ENCODE measurements at regions not wholly inside any gene's neighbourhood (a gene's known extent, or its start where the extent isn't known, plus 50 kb on each side); places are given as distances from the start of the nearest gene placed in this dataset.
A peak's percentile ranks its signal among the peaks of the same experiment; 100 is the strongest.

DNA sequence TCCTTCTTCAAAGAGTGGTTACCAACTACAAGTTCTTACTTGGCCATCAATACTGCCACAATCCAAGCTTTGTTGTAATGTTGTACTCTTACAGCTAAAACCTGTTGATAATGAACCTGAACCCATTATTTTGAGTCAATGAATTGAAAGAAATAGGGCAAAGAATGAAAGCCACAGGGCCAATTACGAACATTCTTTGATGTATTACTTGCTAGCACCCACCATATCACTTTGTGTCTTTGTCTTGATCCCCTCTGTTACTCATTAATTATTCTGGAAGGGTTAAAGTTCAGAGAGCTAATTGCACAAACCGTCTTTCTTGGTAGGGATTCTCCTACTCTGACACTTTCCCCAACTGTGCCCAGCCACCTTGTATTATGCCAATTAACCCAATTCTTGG lies 53.2 kb upstream of the TFEC start:
- Histone ChIP-seq H3K4me1 (replicated peaks) (no peaks in the 10 kb centered on the region), H3K27ac (no peak overlapping the region), H3K36me3 (no peaks in the 10 kb centered on the region), H3K27me3 (replicated peaks) (no peaks in the 10 kb centered on the region; the same call in 1 of the 2 replicates), H3K9me3 (replicated peaks) (no peaks in the 10 kb centered on the region), H3K4me3 (no peak overlapping the region)
- no peak for DNase-seq (ENCODE audit: low read depth in 1 of 2, low spot score in 2 of 2)

DNA sequence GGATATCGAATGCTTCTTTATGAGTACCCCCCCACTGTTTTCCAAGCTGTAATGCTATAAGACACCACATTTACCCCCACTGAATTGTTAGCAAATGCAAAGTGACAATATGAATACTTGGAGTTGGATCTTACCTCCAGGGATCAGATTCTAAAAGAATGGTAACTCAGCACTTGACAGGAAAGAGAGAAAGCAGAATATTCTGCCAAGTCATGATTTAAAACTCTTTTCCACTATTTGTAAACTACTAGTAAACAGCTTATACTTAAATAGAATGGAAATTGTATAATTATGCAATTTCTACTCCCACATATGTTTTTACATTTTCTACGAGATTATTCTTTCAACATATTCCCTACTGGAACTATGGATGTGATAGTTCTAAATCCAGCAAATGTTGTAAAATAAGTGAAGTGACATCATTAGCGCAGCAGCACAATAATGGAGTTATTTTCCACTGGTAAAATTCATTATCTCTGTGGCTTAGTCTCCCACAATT lies 56.0 kb upstream of the TFEC start:
- no peak for DNase-seq (ENCODE audit: low read depth in 1 of 2, low spot score in 2 of 2)
- Histone ChIP-seq H3K36me3 (no peaks in the 10 kb centered on the region), H3K4me1 (replicated peaks) (no peaks in the 10 kb centered on the region), H3K4me3 (no peak overlapping the region), H3K27me3 (replicated peaks) (no peaks in the 10 kb centered on the region; the same call in 1 of the 2 replicates), H3K9me3 (replicated peaks) (no peaks in the 10 kb centered on the region), H3K27ac (no peak overlapping the region)

DNA sequence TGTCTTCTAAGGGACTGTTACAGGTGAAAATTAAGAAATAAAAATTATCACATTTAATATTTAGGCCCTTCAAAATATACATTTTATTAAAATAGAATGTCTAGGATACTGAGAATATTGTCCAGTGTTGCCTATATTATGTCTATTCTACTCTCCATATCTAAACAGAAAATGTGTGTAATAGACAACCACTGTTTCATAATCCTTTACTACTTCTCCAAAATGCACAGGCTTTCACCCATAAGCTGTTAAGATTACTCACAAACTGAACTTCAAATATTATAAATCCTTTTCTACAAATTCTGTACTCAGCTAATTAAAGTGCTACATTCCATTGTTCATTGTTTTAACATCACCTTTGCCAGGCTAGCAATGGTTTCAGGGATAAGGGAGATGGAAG lies 56.7 kb upstream of the TFEC start:
- no peaks in the 10 kb centered on the region for H3K9me3 ChIP-seq (replicated peaks)
- H3K4me3 ChIP-seq = no peak overlapping the region
- no peaks in the 10 kb centered on the region for H3K4me1 ChIP-seq (replicated peaks)
- H3K27me3 ChIP-seq (replicated peaks) = no peaks in the 10 kb centered on the region; the same call in 1 of the 2 replicates
- H3K27ac ChIP-seq = no peak overlapping the region
- no peak for DNase-seq (ENCODE audit: low read depth in 1 of 2, low spot score in 2 of 2)
- no peaks in the 10 kb centered on the region for H3K36me3 ChIP-seq

DNA sequence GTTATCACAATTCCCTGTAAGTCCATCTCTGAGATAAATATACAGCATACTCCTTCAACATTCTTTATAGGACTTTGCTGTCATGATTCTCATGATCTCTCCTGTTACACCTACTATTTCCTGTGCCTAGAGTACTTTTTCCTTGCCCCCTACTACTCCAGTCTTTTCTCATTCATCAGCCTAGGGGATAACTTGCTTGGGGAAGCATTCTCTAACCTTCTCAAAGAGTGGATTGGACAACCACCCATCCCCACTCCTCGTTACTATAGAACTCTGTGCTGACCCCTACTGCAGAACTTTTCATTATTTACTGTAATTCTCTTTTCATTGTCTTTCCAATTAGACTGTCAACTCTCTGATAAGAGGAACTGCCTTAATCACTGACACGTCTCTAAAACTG lies 57.4 kb upstream of the TFEC start:
- Histone ChIP-seq H3K27ac (no peak overlapping the region), H3K36me3 (no peaks in the 10 kb centered on the region), H3K27me3 (replicated peaks) (no peaks in the 10 kb centered on the region; the same call in 1 of the 2 replicates), H3K4me1 (replicated peaks) (no peaks in the 10 kb centered on the region), H3K9me3 (replicated peaks) (no peaks in the 10 kb centered on the region), H3K4me3 (no peak overlapping the region)
- no peak for DNase-seq (ENCODE audit: low read depth in 1 of 2, low spot score in 2 of 2)

DNA sequence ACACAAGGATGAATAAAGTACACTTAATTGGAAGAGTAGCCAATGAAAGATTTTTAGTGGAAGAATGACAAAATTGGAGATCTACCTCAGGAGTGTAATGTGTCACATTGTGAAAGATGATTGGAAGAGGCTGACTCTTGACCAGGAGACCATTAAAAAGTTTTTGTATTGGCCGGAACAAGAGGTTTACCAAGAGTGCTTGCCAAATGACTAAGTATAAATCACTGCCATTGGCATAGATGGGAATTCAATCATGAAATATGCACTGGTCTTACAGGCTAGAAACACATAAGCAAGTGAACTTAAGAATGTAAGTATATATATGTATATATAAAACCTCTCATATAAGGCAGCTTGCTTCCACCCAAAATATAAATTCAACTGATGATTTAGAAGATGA lies 58.7 kb upstream of the TFEC start:
- no peak overlapping the region for H3K27ac ChIP-seq
- no peak for DNase-seq (ENCODE audit: low read depth in 1 of 2, low spot score in 2 of 2)
- no peak overlapping the region for H3K4me3 ChIP-seq
- no peaks in the 10 kb centered on the region; the same call in 1 of the 2 replicates for H3K27me3 ChIP-seq (replicated peaks)
- no peaks in the 10 kb centered on the region for H3K9me3 ChIP-seq (replicated peaks)
- no peaks in the 10 kb centered on the region for H3K36me3 ChIP-seq
- no peaks in the 10 kb centered on the region for H3K4me1 ChIP-seq (replicated peaks)

DNA sequence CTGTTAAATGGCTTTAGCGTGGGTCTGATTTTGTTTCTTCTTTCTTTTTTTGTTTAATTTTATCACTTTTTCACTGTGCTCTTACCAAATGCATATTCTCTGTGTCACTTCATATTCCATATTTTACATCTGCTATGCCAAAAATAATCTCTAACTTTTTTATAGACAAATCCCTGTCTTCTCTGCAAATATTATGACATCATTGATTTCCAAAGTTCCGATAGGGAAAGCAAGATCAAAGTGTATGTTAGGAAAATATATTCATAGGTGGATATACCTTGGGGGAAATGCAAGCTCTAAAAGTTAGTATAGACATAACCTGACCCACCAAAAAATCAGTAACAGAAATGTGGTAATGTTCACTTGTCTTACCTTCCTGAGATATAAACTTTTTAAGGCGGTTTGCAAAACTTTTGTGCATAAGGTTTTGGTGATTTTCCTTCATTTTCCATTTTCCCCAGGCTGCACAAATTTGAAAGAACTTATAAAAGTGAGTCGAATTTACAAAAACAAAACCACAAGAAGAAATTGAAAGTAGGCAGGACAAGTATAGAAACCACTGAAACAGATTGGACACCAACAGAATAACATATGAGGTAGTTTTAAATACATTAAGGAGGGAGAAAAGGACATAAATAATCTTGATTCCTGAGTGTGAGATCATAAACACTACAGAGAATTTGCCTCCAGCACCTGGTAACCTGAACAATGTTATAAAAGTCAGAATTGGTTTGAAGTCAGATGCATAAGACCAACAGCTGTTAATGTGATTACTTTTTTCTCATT lies 63.1 kb upstream of the TFEC start:
- H3K9me3 ChIP-seq (replicated peaks) = no peaks in the 10 kb centered on the region
- peaks cover 12% of the 10 kb centered on the region for H3K4me1 ChIP-seq (replicated peaks)
- H3K36me3 ChIP-seq = no peaks in the 10 kb centered on the region
- no peak overlapping the region for H3K4me3 ChIP-seq
- H3K27me3 ChIP-seq (replicated peaks) = no peaks in the 10 kb centered on the region; the same call in 1 of the 2 replicates
- DNase-seq (ENCODE audit: low read depth in 1 of 2, low spot score in 2 of 2) = no peak
- no peak overlapping the region for H3K27ac ChIP-seq

DNA sequence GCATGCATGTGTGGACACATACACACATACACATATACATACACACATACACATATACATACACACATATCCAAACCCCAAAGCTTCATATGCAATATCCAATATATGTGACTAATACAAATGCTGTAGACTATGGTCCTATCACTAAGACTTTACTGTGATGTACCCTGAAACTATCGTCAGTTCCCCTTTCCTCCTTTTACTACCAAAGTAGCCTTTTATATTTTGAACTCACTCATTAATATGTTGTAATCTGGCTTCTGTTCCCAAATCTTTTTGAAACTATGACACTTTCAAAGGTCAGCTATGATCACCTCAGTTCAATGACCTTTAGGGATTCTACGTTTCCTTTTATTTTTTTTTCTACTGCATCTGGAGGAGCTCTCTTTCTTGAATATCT lies 64.8 kb upstream of the TFEC start:
- no peak for DNase-seq (ENCODE audit: low read depth in 1 of 2, low spot score in 2 of 2)
- H3K9me3 ChIP-seq (replicated peaks) = no peaks in the 10 kb centered on the region
- no peaks in the 10 kb centered on the region for H3K27me3 ChIP-seq (replicated peaks)
- H3K4me1 ChIP-seq (replicated peaks) = peaks cover 12% of the 10 kb centered on the region
- H3K27ac ChIP-seq = no peak overlapping the region
- H3K4me3 ChIP-seq = no peak overlapping the region
- H3K36me3 ChIP-seq = no peaks in the 10 kb centered on the region

DNA sequence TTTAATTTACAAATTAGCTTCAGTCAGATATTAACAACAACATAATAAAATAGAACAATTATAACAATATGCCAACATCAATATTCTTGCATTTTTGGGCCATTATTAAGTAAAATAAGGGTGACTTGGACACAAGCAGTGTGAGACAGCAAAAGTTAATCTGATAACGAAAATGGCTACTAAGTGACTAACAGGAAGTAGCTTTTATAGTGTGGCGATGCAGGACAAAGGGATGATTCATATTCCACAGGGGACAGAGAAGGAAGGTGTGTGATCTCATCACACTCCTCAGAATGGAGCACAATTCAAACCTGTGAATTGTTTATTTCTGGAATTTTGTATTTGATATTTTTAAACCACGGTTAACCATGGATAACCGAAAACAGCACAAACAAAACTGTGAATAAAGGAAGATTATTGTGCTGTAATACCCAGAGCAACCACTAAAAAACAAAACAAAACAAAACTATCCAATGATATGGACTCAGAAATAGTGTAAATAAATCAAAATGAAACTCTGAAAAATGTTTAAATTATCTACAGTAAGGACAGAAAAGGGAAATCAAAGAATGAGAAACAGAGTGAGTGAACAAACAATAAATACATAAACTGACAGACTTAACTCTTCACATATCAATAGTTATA lies 66.9 kb upstream of the TFEC start:
- peak; percentile 52 to 62 for DNase-seq (ENCODE audit: low read depth in 1 of 2, low spot score in 2 of 2)
- H3K9me3 ChIP-seq (replicated peaks) = no peaks in the 10 kb centered on the region
- no peaks in the 10 kb centered on the region for H3K36me3 ChIP-seq
- no peak overlapping the region for H3K4me3 ChIP-seq
- H3K27me3 ChIP-seq (replicated peaks) = no peaks in the 10 kb centered on the region
- peaks cover 12% of the 10 kb centered on the region for H3K4me1 ChIP-seq (replicated peaks)
- H3K27ac ChIP-seq = peak overlapping the region; percentile 49

DNA sequence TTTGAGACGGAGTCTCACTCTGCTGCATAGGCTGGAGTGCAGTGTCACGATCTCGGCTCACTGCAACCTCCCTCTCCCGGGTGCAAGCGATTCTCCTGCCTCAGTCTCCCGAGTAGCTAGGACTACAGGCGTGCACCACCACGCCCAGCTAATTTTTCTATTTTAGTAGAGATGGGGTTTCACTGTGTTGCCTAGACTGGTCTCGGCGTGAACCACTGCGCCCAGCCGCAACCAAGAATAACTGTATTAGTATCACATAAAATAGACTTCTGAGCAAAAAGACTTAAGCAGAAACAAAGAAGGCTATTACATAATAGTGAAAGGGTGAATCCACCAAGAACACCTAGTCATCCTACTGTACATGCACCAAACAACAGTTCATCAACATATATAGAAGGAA lies 67.6 kb upstream of the TFEC start:
- Histone ChIP-seq H3K27ac (no peak overlapping the region), H3K9me3 (replicated peaks) (no peaks in the 10 kb centered on the region), H3K36me3 (no peaks in the 10 kb centered on the region), H3K4me1 (replicated peaks) (peaks cover 12% of the 10 kb centered on the region), H3K27me3 (replicated peaks) (no peaks in the 10 kb centered on the region), H3K4me3 (no peak overlapping the region)
- DNase-seq (ENCODE audit: low read depth in 1 of 2, low spot score in 2 of 2) = no peak

DNA sequence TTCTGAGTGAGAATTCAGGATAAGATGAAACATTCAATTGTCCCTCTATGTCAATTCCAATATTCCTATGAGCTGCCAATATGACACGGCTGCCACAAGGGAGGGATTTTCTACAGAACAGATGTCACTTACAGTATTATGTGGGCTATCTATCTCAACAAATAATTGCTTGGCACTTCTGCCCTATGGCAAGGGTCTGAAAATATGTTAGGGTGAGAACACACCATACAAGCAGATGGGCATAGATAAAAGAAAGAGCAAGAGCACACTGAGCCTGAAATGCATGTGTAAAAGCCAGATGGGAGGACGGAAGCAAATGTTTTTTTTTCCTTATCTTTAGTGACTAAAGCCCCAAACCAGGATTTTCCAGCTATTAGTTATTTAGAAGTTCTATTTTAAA lies 70.1 kb upstream of the TFEC start:
- peaks cover 12% of the 10 kb centered on the region for H3K4me1 ChIP-seq (replicated peaks)
- no peak overlapping the region for H3K4me3 ChIP-seq
- H3K36me3 ChIP-seq = no peaks in the 10 kb centered on the region
- no peaks in the 10 kb centered on the region for H3K9me3 ChIP-seq (replicated peaks)
- H3K27ac ChIP-seq = no peak overlapping the region
- peaks cover 15% of the 10 kb centered on the region for H3K27me3 ChIP-seq (replicated peaks)
- no peak for DNase-seq (ENCODE audit: low read depth in 1 of 2, low spot score in 2 of 2)

DNA sequence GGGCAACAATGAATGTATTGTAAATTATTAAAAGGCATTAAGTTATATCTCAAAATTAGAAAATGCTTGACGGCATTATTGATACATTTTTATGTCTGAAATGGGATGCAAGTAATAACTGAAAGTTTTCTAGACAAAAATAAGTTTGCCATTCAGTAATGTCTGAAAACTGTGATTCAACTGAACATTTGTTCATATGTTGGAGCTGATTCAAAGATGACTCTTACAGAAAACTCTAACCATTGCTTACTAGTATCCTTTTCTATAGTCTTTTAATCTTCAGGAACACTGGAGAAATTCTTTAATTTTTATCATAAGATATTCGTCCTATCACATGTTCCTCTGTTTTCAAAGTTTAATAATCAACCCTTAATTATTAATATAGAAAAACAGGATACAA lies 71.1 kb upstream of the TFEC start:
- Histone ChIP-seq H3K27ac (no peak overlapping the region), H3K36me3 (no peaks in the 10 kb centered on the region), H3K4me1 (replicated peaks) (peaks cover 12% of the 10 kb centered on the region), H3K9me3 (replicated peaks) (no peaks in the 10 kb centered on the region), H3K4me3 (no peak overlapping the region), H3K27me3 (replicated peaks) (peaks cover 19% of the 10 kb centered on the region)
- no peak for DNase-seq (ENCODE audit: low read depth in 1 of 2, low spot score in 2 of 2)

DNA sequence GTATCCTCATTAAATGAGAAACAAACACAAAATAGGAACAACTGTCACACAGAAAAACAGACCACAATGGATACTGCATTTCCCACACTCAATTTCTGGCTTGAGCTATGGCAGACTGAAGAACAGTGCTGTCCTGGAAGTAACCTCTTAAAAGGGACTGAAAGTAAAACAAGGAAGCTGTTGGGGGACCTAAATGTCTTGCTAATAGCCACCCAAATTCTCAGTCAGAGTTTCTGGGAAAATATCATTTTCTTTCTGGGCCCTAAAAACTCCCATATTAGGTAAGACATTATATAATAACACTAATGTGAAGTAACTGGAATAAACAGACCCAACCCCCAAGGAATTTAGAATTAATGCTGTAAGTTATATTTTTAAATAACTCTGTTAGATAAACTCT lies 80.9 kb upstream of the TFEC start:
- no peak overlapping the region for H3K4me3 ChIP-seq
- H3K27ac ChIP-seq = no peak overlapping the region
- H3K36me3 ChIP-seq = no peaks in the 10 kb centered on the region
- DNase-seq (ENCODE audit: low read depth in 1 of 2, low spot score in 2 of 2) = no peak
- peaks cover 11% of the 10 kb centered on the region for H3K27me3 ChIP-seq (replicated peaks)
- no peaks in the 10 kb centered on the region for H3K4me1 ChIP-seq (replicated peaks)
- no peaks in the 10 kb centered on the region for H3K9me3 ChIP-seq (replicated peaks)

DNA sequence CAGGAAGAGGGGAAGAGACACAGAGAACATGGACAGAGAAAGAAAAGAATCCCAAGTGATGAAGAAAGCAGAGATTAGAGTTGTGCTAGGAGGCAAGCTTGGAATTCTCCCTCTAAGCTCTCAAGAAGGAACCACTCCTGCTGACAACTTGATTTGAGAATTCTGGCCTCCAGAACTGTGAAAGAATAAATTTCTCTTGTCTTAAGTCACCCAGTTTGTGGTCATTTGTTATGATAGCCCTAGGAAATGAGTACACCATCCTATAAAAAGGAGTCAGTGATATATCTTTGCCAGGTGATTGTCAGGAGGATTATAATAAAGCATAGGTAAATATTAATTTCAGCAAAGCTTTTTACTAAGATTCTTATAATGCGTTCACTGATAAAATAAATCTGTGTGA lies 82.7 kb upstream of the TFEC start:
- DNase-seq (ENCODE audit: low read depth in 1 of 2, low spot score in 2 of 2) = no peak
- Histone ChIP-seq H3K36me3 (no peaks in the 10 kb centered on the region), H3K4me1 (replicated peaks) (no peaks in the 10 kb centered on the region), H3K27ac (no peak overlapping the region), H3K9me3 (replicated peaks) (no peaks in the 10 kb centered on the region), H3K27me3 (replicated peaks) (peaks cover 4% of the 10 kb centered on the region), H3K4me3 (no peak overlapping the region)

DNA sequence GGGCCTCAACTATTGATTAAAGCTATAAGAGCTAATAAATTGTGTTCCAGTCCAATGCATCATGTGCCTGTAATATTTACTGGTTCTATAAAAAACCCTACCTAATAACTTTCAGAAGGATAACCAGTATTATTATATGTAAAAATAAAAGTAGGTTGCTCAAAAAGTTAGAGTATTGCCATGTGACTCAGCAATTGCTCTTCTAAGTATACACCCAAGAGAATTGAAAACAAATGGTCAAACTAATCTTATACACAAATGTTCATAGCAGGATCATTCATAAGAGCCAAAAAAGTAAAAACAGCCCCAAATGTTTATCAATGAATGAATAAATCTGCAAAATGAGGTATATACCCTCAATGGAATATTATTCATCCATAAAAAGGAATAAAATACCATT lies 89.5 kb upstream of the TES start:
- DNase-seq (ENCODE audit: low read depth in 1 of 2, low spot score in 2 of 2) = no peak
- H3K4me1 ChIP-seq (replicated peaks) = no peaks in the 10 kb centered on the region
- no peaks in the 10 kb centered on the region for H3K36me3 ChIP-seq
- no peak overlapping the region for H3K4me3 ChIP-seq
- H3K27me3 ChIP-seq (replicated peaks) = peaks cover 29% of the 10 kb centered on the region; the same call in 1 of the 2 replicates
- H3K9me3 ChIP-seq (replicated peaks) = no peaks in the 10 kb centered on the region
- no peak overlapping the region for H3K27ac ChIP-seq
